Hepatocyte (in vitro differentiated cells): ENCODE measurements at regions not wholly inside any gene's neighbourhood (a gene's known extent, or its start where the extent isn't known, plus 50 kb on each side); places are given as distances from the start of the nearest gene placed in this dataset.
A peak's percentile ranks its signal among the peaks of the same experiment; 100 is the strongest.

ENCODE experiments used
- DNase-seq: peaks from one replicate; pipeline ENCODE4 v3.0.0-alpha.2; 2016; ENCODE audit warnings: low spot score
- H2AFZ ChIP-seq: fragments of 200-600 bp; sonication (generic); 2 replicates; pipeline ENCODE4 v1.6.0; 2016; ENCODE audit warnings: antibody characterized with exemption, mild to moderate bottlenecking
- H3K27ac ChIP-seq: fragments of 200-600 bp; sonication (generic); 2 replicates; pipeline ENCODE4 v1.5.1; 2016; ENCODE audit warnings: mild to moderate bottlenecking
- H3K27me3 ChIP-seq: fragments of 200-600 bp; sonication (generic); 2 replicates; pipeline ENCODE4 v1.6.1; 2016
- H3K36me3 ChIP-seq: fragments of 200-600 bp; sonication (generic); replicated peaks from 2 replicates; pipeline ENCODE4 v1.5.1; 2016; ENCODE audit warnings: low read depth; ENCODE audit not compliant: insufficient read depth
- H3K4me1 ChIP-seq: fragments of 200-600 bp; sonication (generic); 2 replicates; pipeline ENCODE4 v1.5.1; 2016; ENCODE audit warnings: mild to moderate bottlenecking, moderate library complexity; ENCODE audit not compliant: insufficient read depth
- H3K4me2 ChIP-seq: fragments of 200-600 bp; sonication (generic); 2 replicates; pipeline ENCODE4 v1.6.0; 2016
- H3K4me3 ChIP-seq: fragments of 200-600 bp; sonication (generic); 2 replicates; pipeline ENCODE4 v1.5.1; 2016; ENCODE audit warnings: mild to moderate bottlenecking
- H3K79me2 ChIP-seq: fragments of 200-600 bp; sonication (generic); 2 replicates; pipeline ENCODE4 v1.6.0; 2017; ENCODE audit warnings: mild to moderate bottlenecking
- H3K9me2 ChIP-seq: fragments of 200-600 bp; sonication (generic); replicated peaks from 2 replicates; pipeline ENCODE4 v1.6.0; 2017; ENCODE audit warnings: mild to moderate bottlenecking; ENCODE audit not compliant: insufficient read depth
- H3K9me3 ChIP-seq: fragments of 200-600 bp; sonication (generic); 2 replicates; pipeline ENCODE4 v1.5.1; 2016; ENCODE audit warnings: low read depth, mild to moderate bottlenecking
- H4K20me1 ChIP-seq: fragments of 200-600 bp; sonication (generic); 2 replicates; pipeline ENCODE4 v1.6.0; 2016; ENCODE audit warnings: mild to moderate bottlenecking; ENCODE audit not compliant: insufficient read depth, poor library complexity, severe bottlenecking
- EZH2 ChIP-seq: fragments of 200-600 bp; sonication (generic); IDR thresholded peaks from 2 replicates; pipeline ENCODE4 v1.6.1; 2016; ENCODE audit warnings: antibody characterized with exemption, mild to moderate bottlenecking, borderline replicate concordance
- EZH2phosphoT487 ChIP-seq: fragments of 200-600 bp; sonication (generic); IDR thresholded peaks from one replicate; pipeline ENCODE4 v1.6.1; 2018; ENCODE audit warnings: antibody characterized with exemption, mild to moderate bottlenecking, low read depth, moderate library complexity; ENCODE audit not compliant: unreplicated experiment, severe bottlenecking
- WGBS: methylation state at CpG from one replicate; pipeline ENCODE4 v1.1.6; 2016; ENCODE audit warnings: low lambda C conversion rate; ENCODE audit errors: missing lambda C conversion rate; 5-methylcytosine and 5-hydroxymethylcytosine counted together
- TF ChIP-seq, protein P1 (sequence below): fragments of 200-600 bp; sonication (generic); IDR thresholded peaks from 2 replicates; pipeline ENCODE4 v1.5.1; 2016; ENCODE audit warnings: antibody characterized with exemption, mild to moderate bottlenecking; ENCODE audit not compliant: poor library complexity

DNA sequence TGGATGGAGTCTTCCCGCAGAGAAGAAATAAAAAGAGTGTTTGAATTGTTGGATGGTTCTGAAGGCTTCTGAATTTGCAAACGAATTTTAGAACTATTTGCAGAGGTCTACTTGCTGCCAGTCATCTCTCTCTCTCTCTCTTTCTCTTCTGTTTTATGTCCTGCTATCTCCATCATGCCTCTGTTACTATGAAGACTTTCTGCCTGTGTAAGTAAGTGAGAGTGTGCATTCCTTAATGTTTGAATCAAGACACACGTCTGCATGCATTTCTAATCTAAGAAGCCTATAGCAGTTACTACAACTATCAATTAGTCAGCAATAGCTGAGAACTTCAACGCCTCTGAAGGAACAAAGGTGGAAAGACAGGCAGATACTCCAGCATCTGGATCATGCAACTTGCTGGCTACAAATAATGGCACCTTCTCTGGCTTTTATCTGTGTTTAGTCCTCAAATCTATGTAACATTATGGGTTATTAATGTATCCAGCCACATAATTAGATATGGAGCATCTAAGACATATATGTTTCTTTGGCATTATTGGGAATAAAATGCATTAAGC lies 191.5 kb upstream of the BLID start:
- no peak overlapping the region for H3K4me2 ChIP-seq

DNA sequence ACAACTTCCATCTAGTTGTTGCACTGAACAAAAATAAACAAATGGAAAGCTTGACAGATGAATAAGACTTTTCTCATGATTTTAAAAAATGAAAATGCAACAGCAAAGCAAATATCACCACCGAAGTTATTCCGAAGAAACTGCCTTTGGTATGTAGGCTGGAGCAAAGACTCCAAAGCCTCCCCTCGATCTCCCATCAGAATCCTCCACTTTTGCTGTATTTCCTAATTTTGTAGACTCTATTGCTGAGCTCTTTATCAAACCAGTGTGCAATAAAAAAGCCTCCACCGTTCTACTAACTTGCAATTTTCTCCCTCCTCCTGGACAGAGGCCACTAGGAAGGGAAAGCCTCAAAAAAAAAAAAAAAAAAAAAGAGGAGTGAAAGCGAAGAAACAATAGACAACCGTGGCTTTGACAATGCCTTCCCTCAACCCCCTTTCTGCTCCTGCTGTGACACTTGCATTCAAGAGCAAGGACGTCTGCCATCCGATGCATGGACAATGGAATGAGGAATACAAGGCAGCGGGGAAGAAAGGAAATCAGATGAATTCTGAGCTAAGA lies 190.9 kb upstream of the BLID start:
- H3K4me2 ChIP-seq: no peak overlapping the region
- no peaks in the 10 kb centered on the region for H3K9me3 ChIP-seq
- no peak overlapping the region for H3K27ac ChIP-seq
- H2AFZ ChIP-seq: no peak overlapping the region
- H3K36me3 ChIP-seq: no peaks in the 10 kb centered on the region
- no peak overlapping the region for H3K4me3 ChIP-seq
- H4K20me1 ChIP-seq: no peaks in the 10 kb centered on the region
- DNase-seq: no peak
- H3K9me2 ChIP-seq: no peaks in the 10 kb centered on the region
- H3K27me3 ChIP-seq: peaks cover 10% of the 10 kb centered on the region
- TF ChIP-seq EZH2phosphoT487 (no peak), EZH2 (no peak)
- TF ChIP-seq, protein P1, sequence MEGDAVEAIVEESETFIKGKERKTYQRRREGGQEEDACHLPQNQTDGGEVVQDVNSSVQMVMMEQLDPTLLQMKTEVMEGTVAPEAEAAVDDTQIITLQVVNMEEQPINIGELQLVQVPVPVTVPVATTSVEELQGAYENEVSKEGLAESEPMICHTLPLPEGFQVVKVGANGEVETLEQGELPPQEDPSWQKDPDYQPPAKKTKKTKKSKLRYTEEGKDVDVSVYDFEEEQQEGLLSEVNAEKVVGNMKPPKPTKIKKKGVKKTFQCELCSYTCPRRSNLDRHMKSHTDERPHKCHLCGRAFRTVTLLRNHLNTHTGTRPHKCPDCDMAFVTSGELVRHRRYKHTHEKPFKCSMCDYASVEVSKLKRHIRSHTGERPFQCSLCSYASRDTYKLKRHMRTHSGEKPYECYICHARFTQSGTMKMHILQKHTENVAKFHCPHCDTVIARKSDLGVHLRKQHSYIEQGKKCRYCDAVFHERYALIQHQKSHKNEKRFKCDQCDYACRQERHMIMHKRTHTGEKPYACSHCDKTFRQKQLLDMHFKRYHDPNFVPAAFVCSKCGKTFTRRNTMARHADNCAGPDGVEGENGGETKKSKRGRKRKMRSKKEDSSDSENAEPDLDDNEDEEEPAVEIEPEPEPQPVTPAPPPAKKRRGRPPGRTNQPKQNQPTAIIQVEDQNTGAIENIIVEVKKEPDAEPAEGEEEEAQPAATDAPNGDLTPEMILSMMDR: no peak
- no peaks in the 10 kb centered on the region for H3K79me2 ChIP-seq
- no peaks in the 10 kb centered on the region for H3K4me1 ChIP-seq
- WGBS: 57% methylated on average over 9 of the region's 9 CpGs

More for the DNA sequence above, 191.5 kb upstream of the BLID start:
- Histone ChIP-seq H3K36me3 (no peaks in the 10 kb centered on the region), H3K4me3 (no peak overlapping the region), H3K27ac (no peak overlapping the region), H4K20me1 (no peaks in the 10 kb centered on the region), H3K4me1 (no peaks in the 10 kb centered on the region), H3K27me3 (peaks cover 10% of the 10 kb centered on the region), H3K9me3 (no peaks in the 10 kb centered on the region), H2AFZ (no peak overlapping the region), H3K79me2 (no peaks in the 10 kb centered on the region), H3K9me2 (no peaks in the 10 kb centered on the region)
- 72% methylated on average over 4 of the region's 4 CpGs for WGBS
- no peak for DNase-seq
- TF ChIP-seq, protein P1: no peak
- no peak for TF ChIP-seq EZH2
- no peak for TF ChIP-seq EZH2phosphoT487

DNA sequence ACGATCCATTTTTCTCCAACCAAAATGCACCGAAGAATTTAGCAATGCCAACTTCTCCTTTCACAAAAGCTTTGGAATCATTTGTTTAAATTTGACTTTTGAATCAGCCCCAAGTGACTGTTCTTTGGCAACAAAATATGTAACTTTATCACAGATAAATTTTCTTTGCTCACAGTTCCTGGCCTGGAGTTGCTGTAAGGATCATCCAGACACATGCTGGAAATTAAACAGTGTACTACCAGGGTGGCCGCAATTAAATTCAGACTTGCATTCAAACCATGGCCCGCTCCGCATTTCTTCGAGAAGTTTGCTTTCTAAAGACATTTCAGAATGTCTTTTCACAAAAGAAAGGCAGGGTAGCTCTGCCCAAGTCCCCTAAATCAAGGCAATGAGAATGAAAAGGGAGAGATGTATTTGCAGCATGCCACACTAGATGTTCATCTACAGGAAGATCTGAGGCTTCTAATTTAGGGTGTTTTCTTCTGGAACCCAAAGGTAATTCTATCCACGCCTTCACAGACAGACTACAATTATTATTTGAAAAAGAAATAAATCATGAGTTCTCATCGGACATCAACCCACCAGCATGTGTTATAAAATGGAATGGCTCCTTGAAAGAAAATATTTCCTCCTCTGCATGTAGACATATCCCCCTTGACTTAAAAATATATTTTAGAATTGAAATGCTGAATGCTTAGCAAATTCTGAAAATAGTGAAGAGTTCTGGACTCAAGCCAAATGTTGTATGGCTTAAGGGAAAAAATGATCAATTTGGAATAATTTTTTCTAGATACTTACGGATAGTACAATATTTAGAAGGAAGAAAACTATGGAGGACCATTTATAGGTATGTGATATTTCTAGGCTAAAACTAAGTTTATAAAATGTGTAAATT lies 189.7 kb upstream of the BLID start:
- Histone ChIP-seq H4K20me1 (no peaks in the 10 kb centered on the region), H3K4me1 (no peaks in the 10 kb centered on the region), H3K36me3 (no peaks in the 10 kb centered on the region), H3K27ac (peak overlapping the region; percentile 29), H3K79me2 (no peaks in the 10 kb centered on the region), H3K4me2 (no peak overlapping the region), H3K4me3 (no peak overlapping the region), H3K27me3 (peaks cover 10% of the 10 kb centered on the region), H2AFZ (no peak overlapping the region), H3K9me3 (no peaks in the 10 kb centered on the region), H3K9me2 (no peaks in the 10 kb centered on the region)
- 74% methylated on average over 9 of the region's 9 CpGs for WGBS
- no peak for DNase-seq
- no peak for TF ChIP-seq EZH2phosphoT487
- TF ChIP-seq EZH2: no peak
- TF ChIP-seq, protein P1: no peak
